Mammary epithelial cell (primary cell): ENCODE measurements at regions not wholly inside any gene's neighbourhood (a gene's known extent, or its start where the extent isn't known, plus 50 kb on each side); places are given as distances from the start of the nearest gene placed in this dataset.

Experiments used
- EZH2 ChIP-seq: IDR thresholded peaks from 2 replicates; pipeline ENCODE4 v1.6.1; 2012; ENCODE audit warnings: low read length, inconsistent platforms, borderline replicate concordance
- TF ChIP-seq, protein P1 (sequence below), 2 donors: IDR thresholded peaks in 1 of 2; conservative IDR thresholded peaks in 1 of 2; 2 replicates each; pipeline ENCODE4 v1.5.1; 2011 to 2012; ENCODE audit warnings: inconsistent platforms in 2 of 2, low read length in 2 of 2, mild to moderate bottlenecking in 2 of 2, control low read depth in 1 of 2, low read depth in 1 of 2; ENCODE audit not compliant: insufficient read depth in 1 of 2; ENCODE audit errors: extremely low read depth in 1 of 2

- TF ChIP-seq, protein P1, sequence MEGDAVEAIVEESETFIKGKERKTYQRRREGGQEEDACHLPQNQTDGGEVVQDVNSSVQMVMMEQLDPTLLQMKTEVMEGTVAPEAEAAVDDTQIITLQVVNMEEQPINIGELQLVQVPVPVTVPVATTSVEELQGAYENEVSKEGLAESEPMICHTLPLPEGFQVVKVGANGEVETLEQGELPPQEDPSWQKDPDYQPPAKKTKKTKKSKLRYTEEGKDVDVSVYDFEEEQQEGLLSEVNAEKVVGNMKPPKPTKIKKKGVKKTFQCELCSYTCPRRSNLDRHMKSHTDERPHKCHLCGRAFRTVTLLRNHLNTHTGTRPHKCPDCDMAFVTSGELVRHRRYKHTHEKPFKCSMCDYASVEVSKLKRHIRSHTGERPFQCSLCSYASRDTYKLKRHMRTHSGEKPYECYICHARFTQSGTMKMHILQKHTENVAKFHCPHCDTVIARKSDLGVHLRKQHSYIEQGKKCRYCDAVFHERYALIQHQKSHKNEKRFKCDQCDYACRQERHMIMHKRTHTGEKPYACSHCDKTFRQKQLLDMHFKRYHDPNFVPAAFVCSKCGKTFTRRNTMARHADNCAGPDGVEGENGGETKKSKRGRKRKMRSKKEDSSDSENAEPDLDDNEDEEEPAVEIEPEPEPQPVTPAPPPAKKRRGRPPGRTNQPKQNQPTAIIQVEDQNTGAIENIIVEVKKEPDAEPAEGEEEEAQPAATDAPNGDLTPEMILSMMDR (conservative IDR thresholded peaks at IDR 0.05 in 1 of 2, IDR thresholded peaks at IDR 0.05 in 1 of 2; ENCODE audit: extremely low read depth in 1 of 2, insufficient read depth in 1 of 2, low read depth in 1 of 2, low read length in 2 of 2), result no peak
- no peak for TF ChIP-seq EZH2
Observed at GRCh38 chr9:88229434-88229833, 91.2 kb upstream of the SPATA31C2 start.
